Neural crest cell (in vitro differentiated cells): ENCODE measurements at regions not wholly inside any gene's neighbourhood (a gene's known extent, or its start where the extent isn't known, plus 50 kb on each side); places are given as distances from the start of the nearest gene placed in this dataset.

Source experiments
- DNase-seq: peaks from one replicate; pipeline ENCODE4 v3.0.0; 2021; ENCODE audit warnings: low read depth, mixed read lengths, low spot score
- H3K27ac Mint-ChIP-seq: one replicate; pipeline ENCODE4 v1.8.0; 2021; ENCODE audit warnings: mild to moderate bottlenecking, mixed read lengths; ENCODE audit not compliant: unreplicated experiment
- H3K27me3 Mint-ChIP-seq: 2 replicates; pipeline ENCODE4 v1.8.0; 2021; ENCODE audit warnings: low read depth, mild to moderate bottlenecking, mixed read lengths
- H3K36me3 Mint-ChIP-seq: 2 replicates; pipeline ENCODE4 v1.8.0; 2021; ENCODE audit warnings: low read depth, mild to moderate bottlenecking, mixed read lengths
- H3K4me1 Mint-ChIP-seq: 2 replicates; pipeline ENCODE4 v1.8.0; 2021; ENCODE audit warnings: mixed read lengths
- H3K4me3 Mint-ChIP-seq: one replicate; pipeline ENCODE4 v1.8.0; 2021; ENCODE audit warnings: mild to moderate bottlenecking, mixed read lengths
- H3K9me3 Mint-ChIP-seq: 2 replicates; pipeline ENCODE4 v1.8.0; 2021; ENCODE audit warnings: mixed read lengths
- CTCF ChIP-seq: fragments of 200-600 bp; sonication (generic); conservative IDR thresholded peaks from 2 replicates; pipeline ENCODE4 v1.5.0; 2021; ENCODE audit warnings: antibody characterized with exemption, mild to moderate bottlenecking

- Mint-ChIP-seq H3K27me3 (peaks cover 77% of the 10 kb centered on the region), H3K9me3 (peaks cover 10% of the 10 kb centered on the region), H3K27ac (no peak overlapping the region), H3K4me3 (no peak overlapping the region), H3K36me3 (no peaks in the 10 kb centered on the region), H3K4me1 (peaks cover 2% of the 10 kb centered on the region)
- no peak for DNase-seq
- TF ChIP-seq CTCF: no peak
These were observed 56.8 kb upstream of the GTF3A start for GRCh38 chr13:27367570-27367969.

GRCh38 chr13:27370305-27370872 is 54.0 kb upstream of the GTF3A start:
- Mint-ChIP-seq H3K9me3 (peaks cover 10% of the 10 kb centered on the region), H3K27me3 (peaks cover 80% of the 10 kb centered on the region), H3K4me1 (no peaks in the 10 kb centered on the region), H3K36me3 (no peaks in the 10 kb centered on the region), H3K4me3 (no peak overlapping the region), H3K27ac (no peak overlapping the region)
- no peak for TF ChIP-seq CTCF
- DNase-seq: no peak

GRCh38 chr13:27371932-27372331 is 52.5 kb upstream of the GTF3A start:
- DNase-seq: no peak
- no peaks in the 10 kb centered on the region for H3K36me3 Mint-ChIP-seq
- peaks cover 10% of the 10 kb centered on the region for H3K9me3 Mint-ChIP-seq
- no peak for TF ChIP-seq CTCF
- H3K27ac Mint-ChIP-seq: no peak overlapping the region
- peaks cover 78% of the 10 kb centered on the region for H3K27me3 Mint-ChIP-seq
- H3K4me1 Mint-ChIP-seq: peaks cover 5% of the 10 kb centered on the region
- H3K4me3 Mint-ChIP-seq: no peak overlapping the region

- no peak for TF ChIP-seq CTCF
- no peak overlapping the region for H3K4me3 Mint-ChIP-seq
- H3K27me3 Mint-ChIP-seq: peaks cover 69% of the 10 kb centered on the region
- peaks cover 5% of the 10 kb centered on the region for H3K4me1 Mint-ChIP-seq
- no peak overlapping the region for H3K27ac Mint-ChIP-seq
- peaks cover 10% of the 10 kb centered on the region for H3K9me3 Mint-ChIP-seq
- no peaks in the 10 kb centered on the region for H3K36me3 Mint-ChIP-seq
- DNase-seq: no peak
These were observed 51.5 kb upstream of the GTF3A start for GRCh38 chr13:27372896-27373295.

GRCh38 chr13:27374126-27374613 is 50.2 kb upstream of the GTF3A start:
- no peak for DNase-seq
- Mint-ChIP-seq H3K9me3 (peaks cover 10% of the 10 kb centered on the region), H3K27me3 (peaks cover 59% of the 10 kb centered on the region), H3K4me3 (no peak overlapping the region), H3K27ac (no peak overlapping the region), H3K4me1 (peaks cover 5% of the 10 kb centered on the region), H3K36me3 (no peaks in the 10 kb centered on the region)
- no peak for TF ChIP-seq CTCF
